GM20000 (cell line): ENCODE measurements at regions not wholly inside any gene's neighbourhood (a gene's known extent, or its start where the extent isn't known, plus 50 kb on each side); places are given as distances from the start of the nearest gene placed in this dataset.

Source experiments
- DNase-seq: peaks from one replicate; pipeline ENCODE4 v3.0.0; 2012; ENCODE audit warnings: low spot score
- TF ChIP-seq, protein P1 (sequence below): IDR thresholded peaks from 2 replicates; pipeline ENCODE4 v1.5.1; 2012; ENCODE audit warnings: mild to moderate bottlenecking, control low read depth; ENCODE audit errors: extremely low read depth, missing control alignments

- no peak for DNase-seq
- TF ChIP-seq, protein P1, sequence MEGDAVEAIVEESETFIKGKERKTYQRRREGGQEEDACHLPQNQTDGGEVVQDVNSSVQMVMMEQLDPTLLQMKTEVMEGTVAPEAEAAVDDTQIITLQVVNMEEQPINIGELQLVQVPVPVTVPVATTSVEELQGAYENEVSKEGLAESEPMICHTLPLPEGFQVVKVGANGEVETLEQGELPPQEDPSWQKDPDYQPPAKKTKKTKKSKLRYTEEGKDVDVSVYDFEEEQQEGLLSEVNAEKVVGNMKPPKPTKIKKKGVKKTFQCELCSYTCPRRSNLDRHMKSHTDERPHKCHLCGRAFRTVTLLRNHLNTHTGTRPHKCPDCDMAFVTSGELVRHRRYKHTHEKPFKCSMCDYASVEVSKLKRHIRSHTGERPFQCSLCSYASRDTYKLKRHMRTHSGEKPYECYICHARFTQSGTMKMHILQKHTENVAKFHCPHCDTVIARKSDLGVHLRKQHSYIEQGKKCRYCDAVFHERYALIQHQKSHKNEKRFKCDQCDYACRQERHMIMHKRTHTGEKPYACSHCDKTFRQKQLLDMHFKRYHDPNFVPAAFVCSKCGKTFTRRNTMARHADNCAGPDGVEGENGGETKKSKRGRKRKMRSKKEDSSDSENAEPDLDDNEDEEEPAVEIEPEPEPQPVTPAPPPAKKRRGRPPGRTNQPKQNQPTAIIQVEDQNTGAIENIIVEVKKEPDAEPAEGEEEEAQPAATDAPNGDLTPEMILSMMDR = no peak
Measured at GRCh38 chr4:152207378-152207720, 328.5 kb downstream of the FBXW7 start.

DNA sequence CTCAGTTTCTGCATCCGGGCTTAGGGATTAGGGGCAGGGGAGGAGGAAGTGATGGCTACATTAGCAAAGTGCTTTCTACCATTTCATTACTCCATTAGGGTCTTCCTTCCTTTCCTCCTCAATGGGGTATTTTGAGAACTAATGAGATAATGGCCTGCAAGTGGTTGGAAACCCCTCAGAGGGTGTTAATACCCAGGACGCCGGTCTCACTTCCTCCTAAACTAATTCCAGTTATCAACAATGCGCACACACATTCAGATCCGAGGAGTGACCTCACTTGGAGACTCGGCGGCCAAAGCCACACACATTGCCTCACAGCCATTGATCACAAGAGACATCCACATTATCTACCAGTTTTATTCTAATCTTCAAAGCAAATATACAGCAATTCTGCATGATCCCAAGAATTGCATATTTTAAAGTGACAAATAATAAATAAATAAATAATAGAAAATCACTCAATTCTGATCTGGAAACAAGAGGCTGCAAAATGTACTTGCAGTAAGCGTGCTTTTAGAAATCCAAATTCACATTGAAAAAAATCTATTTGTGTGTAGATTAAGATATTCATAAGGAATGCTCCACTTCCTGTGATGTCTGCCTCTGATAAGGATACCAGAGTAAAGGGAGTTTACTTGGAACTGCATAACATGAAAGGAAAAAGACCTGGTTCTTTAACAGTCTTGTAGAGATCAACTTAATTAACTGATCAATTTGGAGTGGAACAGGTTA lies 329.1 kb downstream of the FBXW7 start:
- no peak for DNase-seq
- TF ChIP-seq, protein P1 = no peak

- TF ChIP-seq, protein P1 = no peak
- DNase-seq = no peak
Measured at GRCh38 chr4:152206185-152206584, 329.7 kb downstream of the FBXW7 start.

DNA sequence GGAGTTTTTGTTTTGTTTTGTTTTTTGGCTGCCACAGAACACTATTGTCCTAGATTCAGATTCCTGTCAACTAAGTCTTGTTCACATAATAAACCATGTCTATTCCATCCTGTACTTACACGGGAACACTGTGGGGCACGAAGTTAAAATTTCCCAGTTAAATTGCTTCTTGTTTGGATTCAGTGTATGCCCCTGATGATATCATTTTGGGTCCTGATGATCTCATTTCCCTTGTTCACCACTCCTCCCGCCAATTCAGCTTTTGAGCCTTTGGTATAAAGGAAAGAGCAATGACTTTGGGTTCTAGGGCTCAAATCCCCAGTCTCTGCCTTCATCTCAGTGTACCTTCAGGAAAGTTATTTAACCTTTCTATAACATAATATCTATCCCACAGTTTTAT lies 333.5 kb downstream of the FBXW7 start:
- TF ChIP-seq, protein P1 = no peak
- DNase-seq = no peak

GRCh38 chr4:152200511-152201333 lies 335.2 kb downstream of the FBXW7 start:
- TF ChIP-seq, protein P1 = no peak
- DNase-seq = no peak

- no peak for DNase-seq
- TF ChIP-seq, protein P1 = no peak
Measured at GRCh38 chr4:152197211-152197610, 338.7 kb downstream of the FBXW7 start.

DNA sequence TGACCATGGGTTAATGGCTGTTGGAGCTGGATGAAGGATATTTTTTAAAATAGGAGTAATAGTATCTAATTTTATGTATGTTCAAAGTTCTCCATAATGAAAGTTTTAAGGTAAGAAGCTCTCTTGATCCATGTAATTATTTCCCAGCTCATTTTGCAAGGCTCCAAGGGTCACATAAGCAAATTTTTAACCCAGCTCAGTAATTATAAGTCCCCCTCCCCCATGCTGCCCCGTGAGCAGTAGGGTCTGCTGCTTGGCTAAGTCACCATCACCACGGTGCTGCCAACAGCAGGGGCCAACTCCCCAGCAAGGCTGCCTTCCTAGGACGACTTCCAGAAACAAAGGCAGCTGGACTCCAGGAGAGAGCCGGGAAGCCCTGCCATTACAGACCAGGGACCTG lies 340.0 kb downstream of the FBXW7 start:
- TF ChIP-seq, protein P1 = no peak
- no peak for DNase-seq
